ENCODE measurements at regions not wholly inside any gene's neighbourhood (a gene's known extent, or its start where the extent isn't known, plus 50 kb on each side); places are given as distances from the start of the nearest gene placed in this dataset.

DNA sequence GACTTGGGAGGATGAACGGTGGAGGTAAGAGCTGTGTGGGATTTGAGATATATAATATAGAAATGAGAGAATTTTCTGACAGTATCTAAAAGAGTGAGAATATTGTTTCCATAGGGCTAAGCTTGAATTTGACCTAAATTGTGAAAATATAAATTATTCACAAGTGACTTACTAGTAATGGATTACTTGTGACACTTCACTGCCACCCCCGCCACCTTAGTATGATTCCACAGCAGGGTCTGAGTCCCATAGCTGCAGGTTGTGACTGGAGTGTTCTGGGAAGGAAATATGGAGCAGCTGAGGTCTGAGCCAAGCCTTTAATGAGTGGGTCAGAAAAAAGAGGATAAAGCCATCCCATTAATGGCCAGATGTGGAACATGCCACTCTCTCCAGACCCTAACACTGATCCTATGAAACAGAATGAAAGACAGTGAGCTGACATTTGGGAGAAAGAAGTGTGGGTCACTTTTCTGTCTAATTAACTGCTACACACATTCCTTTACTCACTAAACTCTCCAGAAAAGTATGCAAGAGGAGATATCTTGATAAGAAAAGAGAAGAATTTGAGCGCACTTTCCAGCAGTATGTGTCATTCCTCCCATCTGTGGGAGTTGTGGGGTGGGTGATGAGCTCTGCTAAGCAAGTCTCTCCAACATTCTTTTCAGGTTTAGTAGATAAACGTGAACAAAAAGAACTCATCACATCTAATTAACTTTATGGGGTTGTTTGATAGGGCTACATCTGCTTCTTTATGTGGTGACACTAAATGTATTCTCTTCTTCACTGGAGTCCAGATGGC, 1193.4 kb downstream of the SORCS3 start:
- TF ChIP-seq, protein P1, sequence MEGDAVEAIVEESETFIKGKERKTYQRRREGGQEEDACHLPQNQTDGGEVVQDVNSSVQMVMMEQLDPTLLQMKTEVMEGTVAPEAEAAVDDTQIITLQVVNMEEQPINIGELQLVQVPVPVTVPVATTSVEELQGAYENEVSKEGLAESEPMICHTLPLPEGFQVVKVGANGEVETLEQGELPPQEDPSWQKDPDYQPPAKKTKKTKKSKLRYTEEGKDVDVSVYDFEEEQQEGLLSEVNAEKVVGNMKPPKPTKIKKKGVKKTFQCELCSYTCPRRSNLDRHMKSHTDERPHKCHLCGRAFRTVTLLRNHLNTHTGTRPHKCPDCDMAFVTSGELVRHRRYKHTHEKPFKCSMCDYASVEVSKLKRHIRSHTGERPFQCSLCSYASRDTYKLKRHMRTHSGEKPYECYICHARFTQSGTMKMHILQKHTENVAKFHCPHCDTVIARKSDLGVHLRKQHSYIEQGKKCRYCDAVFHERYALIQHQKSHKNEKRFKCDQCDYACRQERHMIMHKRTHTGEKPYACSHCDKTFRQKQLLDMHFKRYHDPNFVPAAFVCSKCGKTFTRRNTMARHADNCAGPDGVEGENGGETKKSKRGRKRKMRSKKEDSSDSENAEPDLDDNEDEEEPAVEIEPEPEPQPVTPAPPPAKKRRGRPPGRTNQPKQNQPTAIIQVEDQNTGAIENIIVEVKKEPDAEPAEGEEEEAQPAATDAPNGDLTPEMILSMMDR (IDR thresholded peaks at IDR 0.05): no peak
- no peak for TF ChIP-seq EZH2 (IDR thresholded peaks at IDR 0.05; ENCODE audit: borderline replicate concordance, insufficient read depth, low read depth, low read length, poor library complexity, severe bottlenecking)

Measured in B cell (primary cell).